ENCODE measurements at regions not wholly inside any gene's neighbourhood (a gene's known extent, or its start where the extent isn't known, plus 50 kb on each side); places are given as distances from the start of the nearest gene placed in this dataset.
"Not testable (repeated sequence)": the region's sequence is repeated elsewhere in the genome, so short reads cannot be mapped to it uniquely, and the experiment has no call there.

- TF ChIP-seq SNAI2 (CRISPR knock-in tag; IDR thresholded peaks at IDR 0.05), result no peak
- no peak for TF ChIP-seq GLIS3 (CRISPR knock-in tag; IDR thresholded peaks at IDR 0.05)
- no peak for TF ChIP-seq PATZ1 (CRISPR knock-in tag; IDR thresholded peaks at IDR 0.05; ENCODE audit: borderline replicate concordance)
- no peak for TF ChIP-seq BACH2 (CRISPR knock-in tag; IDR thresholded peaks at IDR 0.05; ENCODE audit: borderline replicate concordance)
- no peak for ATAC-seq
These were observed 228.6 kb upstream of the TACR3 start for GRCh38 chr4:103948244-103949018.

GRCh38 chr4:103947617-103948016 lies 227.8 kb upstream of the TACR3 start:
- TF ChIP-seq ZNF565 (CRISPR knock-in tag; conservative IDR thresholded peaks at IDR 0.05; ENCODE audit: low read depth) (no peak), PATZ1 (CRISPR knock-in tag; IDR thresholded peaks at IDR 0.05; ENCODE audit: borderline replicate concordance) (no peak), TOX (CRISPR knock-in tag; IDR thresholded peaks at IDR 0.05; ENCODE audit: borderline replicate concordance) (no peak), GLIS3 (CRISPR knock-in tag; IDR thresholded peaks at IDR 0.05) (no peak), ZFP3 (CRISPR knock-in tag; IDR thresholded peaks at IDR 0.05) (no peak), TCF4 (CRISPR knock-in tag; IDR thresholded peaks at IDR 0.05; ENCODE audit: borderline replicate concordance) (no peak), ZNF70 (CRISPR knock-in tag; IDR thresholded peaks at IDR 0.05) (no peak), CREB5 (CRISPR knock-in tag; IDR thresholded peaks at IDR 0.05; ENCODE audit: low read depth) (no peak), TSHZ2 (CRISPR knock-in tag; IDR thresholded peaks at IDR 0.05) (no peak), ESRRG (CRISPR knock-in tag; IDR thresholded peaks at IDR 0.05) (no peak), PPARA (CRISPR knock-in tag; IDR thresholded peaks at IDR 0.05; ENCODE audit: borderline replicate concordance) (no peak), ISL1 (CRISPR knock-in tag; IDR thresholded peaks at IDR 0.05) (no peak), ZNF8 (CRISPR knock-in tag; IDR thresholded peaks at IDR 0.05) (no peak), BACH2 (CRISPR knock-in tag; IDR thresholded peaks at IDR 0.05; ENCODE audit: borderline replicate concordance) (no peak), OSR1 (CRISPR knock-in tag; IDR thresholded peaks at IDR 0.05) (no peak)
- ATAC-seq, result no peak

GRCh38 chr4:103946621-103947268 lies 227.0 kb upstream of the TACR3 start:
- not testable (repeated sequence) for ATAC-seq

- no peak for ATAC-seq
- TF ChIP-seq ZNF70 (CRISPR knock-in tag; IDR thresholded peaks at IDR 0.05), result no peak
- TF ChIP-seq SNAI2 (CRISPR knock-in tag; IDR thresholded peaks at IDR 0.05), result no peak
- no peak for TF ChIP-seq ZNF8 (CRISPR knock-in tag; IDR thresholded peaks at IDR 0.05)
- no peak for TF ChIP-seq RARB (CRISPR knock-in tag; IDR thresholded peaks at IDR 0.05)
- no peak for TF ChIP-seq OSR1 (CRISPR knock-in tag; IDR thresholded peaks at IDR 0.05)
- TF ChIP-seq POU6F1 (CRISPR knock-in tag; IDR thresholded peaks at IDR 0.05; ENCODE audit: borderline replicate concordance, low read depth), result no peak
- TF ChIP-seq CSRNP3 (CRISPR knock-in tag; IDR thresholded peaks at IDR 0.05), result no peak
- TF ChIP-seq ZC3H10 (CRISPR knock-in tag; IDR thresholded peaks at IDR 0.05), result no peak
- no peak for TF ChIP-seq ZFP30 (CRISPR knock-in tag; IDR thresholded peaks at IDR 0.05)
- TF ChIP-seq ZNF565 (CRISPR knock-in tag; conservative IDR thresholded peaks at IDR 0.05; ENCODE audit: low read depth), result no peak
- TF ChIP-seq ESRRG (CRISPR knock-in tag; IDR thresholded peaks at IDR 0.05), result no peak
These were observed 218.7 kb upstream of the TACR3 start for GRCh38 chr4:103938488-103938887.

Data from SK-N-SH treated with all-trans-retinoic acid at 6 μM for 48 hours (cell line).